AG10803 (cell line): ENCODE measurements at regions not wholly inside any gene's neighbourhood (a gene's known extent, or its start where the extent isn't known, plus 50 kb on each side); places are given as distances from the start of the nearest gene placed in this dataset.

Experiments used
- DNase-seq: peaks from one replicate; pipeline ENCODE4 v3.0.0; 2010; ENCODE audit warnings: low read depth
- H3K4me3 ChIP-seq: 2 replicates; pipeline ENCODE4 v1.5.1; 2011; ENCODE audit warnings: mild to moderate bottlenecking, low read length, control low read depth
- CTCF ChIP-seq: conservative IDR thresholded peaks from 2 replicates; pipeline ENCODE4 v1.5.1; 2011; ENCODE audit warnings: mild to moderate bottlenecking, low read length, control low read depth, inconsistent platforms

- no peak overlapping the region for H3K4me3 ChIP-seq
- no peak for DNase-seq
- TF ChIP-seq CTCF, result no peak
Measured at GRCh38 chr4:111986095-111986494, 159.2 kb upstream of the FAM241A start.

- no peak overlapping the region for H3K4me3 ChIP-seq
- DNase-seq, result no peak
- no peak for TF ChIP-seq CTCF
Measured at GRCh38 chr4:111988514-111988913, 156.7 kb upstream of the FAM241A start.

GRCh38 chr4:111989817-111990216 lies 155.4 kb upstream of the FAM241A start:
- no peak for DNase-seq
- no peak for TF ChIP-seq CTCF
- H3K4me3 ChIP-seq, result no peak overlapping the region

GRCh38 chr4:111991163-111991562 lies 154.1 kb upstream of the FAM241A start:
- DNase-seq, result no peak
- H3K4me3 ChIP-seq, result no peak overlapping the region
- TF ChIP-seq CTCF, result no peak

GRCh38 chr4:111991797-111992196 lies 153.5 kb upstream of the FAM241A start:
- peak; percentile 83 for DNase-seq
- TF ChIP-seq CTCF, result no peak
- no peak overlapping the region for H3K4me3 ChIP-seq

GRCh38 chr4:111992351-111993168 lies 152.7 kb upstream of the FAM241A start:
- no peak overlapping the region for H3K4me3 ChIP-seq
- DNase-seq, result no peak
- TF ChIP-seq CTCF, result no peak

GRCh38 chr4:111994392-111994791 lies 150.9 kb upstream of the FAM241A start:
- H3K4me3 ChIP-seq, result no peak overlapping the region
- no peak for DNase-seq
- TF ChIP-seq CTCF, result no peak
